Limb (tissue), 2 donors: ENCODE measurements at regions not wholly inside any gene's neighbourhood (a gene's known extent, or its start where the extent isn't known, plus 50 kb on each side); places are given as distances from the start of the nearest gene placed in this dataset.

Experiments used
- DNase-seq, 2 donors: peaks; one replicate each; pipeline ENCODE4 v3.0.0-alpha.2; 2016; ENCODE audit errors: extremely low spot score in 2 of 2

GRCh38 chr11:8740129-8740528, 57.5 kb downstream of the RPL27A start:
- DNase-seq = no peak

GRCh38 chr11:8744423-8744822, 61.8 kb downstream of the RPL27A start:
- DNase-seq = no peak

- DNase-seq = no peak
These were observed 63.0 kb downstream of the RPL27A start for GRCh38 chr11:8745431-8746253.

- no peak for DNase-seq
These were observed 63.9 kb downstream of the RPL27A start for GRCh38 chr11:8746331-8746974.

- no peak for DNase-seq
These were observed 64.6 kb downstream of the RPL27A start for GRCh38 chr11:8747173-8747572.

- DNase-seq = no peak
These were observed 65.7 kb downstream of the RPL27A start for GRCh38 chr11:8748317-8748716.

- DNase-seq = no peak
These were observed 66.6 kb downstream of the RPL27A start for GRCh38 chr11:8749202-8749601.

GRCh38 chr11:8754241-8754640, 71.6 kb downstream of the RPL27A start:
- DNase-seq = no peak

- DNase-seq = no peak
These were observed 73.6 kb downstream of the RPL27A start for GRCh38 chr11:8756201-8756600.

GRCh38 chr11:8757047-8757446, 74.5 kb downstream of the RPL27A start:
- DNase-seq = no peak

- DNase-seq = no peak
These were observed 74.9 kb downstream of the RPL27A start for GRCh38 chr11:8757533-8757932.

- DNase-seq = no peak
These were observed 76.1 kb downstream of the RPL27A start for GRCh38 chr11:8758619-8759169.

- DNase-seq = no peak
These were observed 77.0 kb downstream of the RPL27A start for GRCh38 chr11:8759634-8760033.

GRCh38 chr11:8760896-8761295, 78.3 kb downstream of the RPL27A start:
- DNase-seq = no peak

GRCh38 chr11:8763070-8763685, 80.6 kb downstream of the RPL27A start:
- no peak for DNase-seq

GRCh38 chr11:8765294-8765693, 82.7 kb downstream of the RPL27A start:
- DNase-seq = peak in 1 of 2 donors; percentile 14

GRCh38 chr11:8766043-8766987, 83.7 kb downstream of the RPL27A start:
- no peak for DNase-seq

GRCh38 chr11:8766988-8767374, 84.4 kb downstream of the RPL27A start:
- DNase-seq = no peak

- no peak for DNase-seq
These were observed 85.0 kb downstream of the RPL27A start for GRCh38 chr11:8767466-8768142.

GRCh38 chr11:8768625-8769333, 86.2 kb downstream of the RPL27A start:
- no peak for DNase-seq
